H9 (cell line): ENCODE measurements at regions not wholly inside any gene's neighbourhood (a gene's known extent, or its start where the extent isn't known, plus 50 kb on each side); places are given as distances from the start of the nearest gene placed in this dataset.

Source experiments
- DNase-seq: peaks from one replicate; pipeline ENCODE4 v3.0.0-alpha.2; 2017
- H2AFZ ChIP-seq: one replicate; pipeline ENCODE4 v1.6.1; 2013; ENCODE audit warnings: mild to moderate bottlenecking, low read length, control low read depth, moderate library complexity
- H2AK5ac ChIP-seq: 2 replicates; pipeline ENCODE4 v1.6.1; 2013; ENCODE audit warnings: low read length, control low read depth, mixed read lengths; ENCODE audit not compliant: insufficient read length
- H2BK120ac ChIP-seq: one replicate; pipeline ENCODE4 v1.6.1; 2013; ENCODE audit warnings: low read depth, mild to moderate bottlenecking, low read length, control low read depth, inconsistent platforms; ENCODE audit not compliant: poor library complexity, severe bottlenecking
- H2BK12ac ChIP-seq: 2 replicates; pipeline ENCODE4 v1.6.1; 2013; ENCODE audit warnings: low read length, control low read depth, mixed read lengths, low read depth; ENCODE audit not compliant: insufficient read length
- H2BK15ac ChIP-seq: 2 replicates; pipeline ENCODE4 v1.6.1; 2013; ENCODE audit warnings: low read depth, low read length, control low read depth
- H2BK20ac ChIP-seq: one replicate; pipeline ENCODE4 v1.6.1; 2013; ENCODE audit warnings: low read depth, mild to moderate bottlenecking, low read length, control low read depth, inconsistent platforms; ENCODE audit not compliant: poor library complexity, severe bottlenecking
- H2BK5ac ChIP-seq: 2 replicates; pipeline ENCODE4 v1.6.1; 2013; ENCODE audit warnings: low read length, control low read depth, mixed read lengths; ENCODE audit not compliant: insufficient read length
- H3K14ac ChIP-seq: 2 replicates; pipeline ENCODE4 v1.6.1; 2013; ENCODE audit warnings: low read length, control low read depth; ENCODE audit not compliant: insufficient read depth
- H3K18ac ChIP-seq: 2 replicates; pipeline ENCODE4 v1.6.1; 2013; ENCODE audit warnings: low read depth, mild to moderate bottlenecking, mixed read lengths, low read length, control low read depth; ENCODE audit not compliant: insufficient read length
- H3K23ac ChIP-seq: 2 replicates; pipeline ENCODE4 v1.6.1; 2013; ENCODE audit warnings: low read length, control low read depth, mixed read lengths, low read depth; ENCODE audit not compliant: insufficient read length
- H3K23me2 ChIP-seq: 2 replicates; pipeline ENCODE4 v1.6.1; 2013; ENCODE audit warnings: low read depth, mild to moderate bottlenecking, mixed read lengths, low read length, control low read depth; ENCODE audit not compliant: insufficient read length, poor library complexity, severe bottlenecking
- H3K27ac ChIP-seq: 2 replicates; pipeline ENCODE4 v1.5.1; 2013; ENCODE audit warnings: low read length, control low read depth, mixed read lengths, low read depth; ENCODE audit not compliant: insufficient read length
- H3K27me3 ChIP-seq: 2 replicates; pipeline ENCODE4 v1.6.1; 2013; ENCODE audit warnings: low read length, control low read depth, inconsistent platforms; ENCODE audit not compliant: insufficient read depth
- H3K4ac ChIP-seq: 2 replicates; pipeline ENCODE4 v1.6.1; 2013; ENCODE audit warnings: low read depth, mild to moderate bottlenecking, control low read depth, inconsistent platforms, low read length, moderate library complexity
- H3K4me1 ChIP-seq: 2 replicates; pipeline ENCODE4 v1.6.1; 2013; ENCODE audit warnings: low read length, control low read depth, inconsistent platforms; ENCODE audit not compliant: insufficient read depth
- H3K4me2 ChIP-seq: 2 replicates; pipeline ENCODE4 v1.6.1; 2013; ENCODE audit warnings: low read length, control low read depth, mixed read lengths; ENCODE audit not compliant: insufficient read length, insufficient read depth
- H3K56ac ChIP-seq: 2 replicates; pipeline ENCODE4 v1.6.1; 2013; ENCODE audit warnings: low read depth, mild to moderate bottlenecking, mixed read lengths, low read length, control low read depth; ENCODE audit not compliant: insufficient read length
- H3K79me1 ChIP-seq: 2 replicates; pipeline ENCODE4 v1.6.1; 2013; ENCODE audit warnings: low read depth, mild to moderate bottlenecking, moderate library complexity, low read length, control low read depth, inconsistent platforms; ENCODE audit not compliant: insufficient read depth, poor library complexity, severe bottlenecking
- H3K79me2 ChIP-seq: 2 replicates; pipeline ENCODE4 v1.6.1; 2013; ENCODE audit warnings: low read length, control low read depth, inconsistent platforms; ENCODE audit not compliant: insufficient read depth
- H3K9ac ChIP-seq: 2 replicates; pipeline ENCODE4 v1.6.1; 2013; ENCODE audit warnings: low read length, control low read depth, mixed read lengths; ENCODE audit not compliant: insufficient read length; ENCODE audit errors: extremely low read depth
- H3K9me3 ChIP-seq: one replicate; pipeline ENCODE4 v1.6.1; 2013; ENCODE audit warnings: low read depth, low read length, inconsistent platforms; ENCODE audit not compliant: control insufficient read depth
- H3T11ph ChIP-seq: one replicate; pipeline ENCODE4 v1.6.1; 2013; ENCODE audit warnings: mild to moderate bottlenecking, low read length, control low read depth, inconsistent platforms
- H4K20me1 ChIP-seq: one replicate; pipeline ENCODE4 v1.6.1; 2013; ENCODE audit not compliant: control insufficient read depth, insufficient read length, insufficient read depth
- H4K5ac ChIP-seq: 2 replicates; pipeline ENCODE4 v1.6.1; 2013; ENCODE audit warnings: low read depth, mild to moderate bottlenecking, mixed read lengths, low read length, control low read depth; ENCODE audit not compliant: insufficient read length
- H4K8ac ChIP-seq: replicated peaks from 2 replicates; pipeline ENCODE4 v1.6.1; 2013; ENCODE audit warnings: low read length, control low read depth, mixed read lengths, low read depth; ENCODE audit not compliant: insufficient read length
- H4K91ac ChIP-seq: 2 replicates; pipeline ENCODE4 v1.6.1; 2013; ENCODE audit warnings: low read depth, mild to moderate bottlenecking, moderate library complexity, mixed read lengths, low read length, control low read depth; ENCODE audit not compliant: insufficient read length
- H3K27ac Mint-ChIP-seq, 3 experiments: 2 replicates in 2 of 3; 3 replicates in 1 of 3; pipeline ENCODE4 v1.8.0; 2020 to 2021; ENCODE audit warnings: mixed read lengths in 3 of 3, mild to moderate bottlenecking in 1 of 3, moderate library complexity in 1 of 3
- H3K27me3 Mint-ChIP-seq: 2 replicates; pipeline ENCODE4 v1.8.0; 2021; ENCODE audit warnings: low read depth, mild to moderate bottlenecking, moderate library complexity, mixed read lengths
- H3K36me3 Mint-ChIP-seq, 3 experiments: 2 replicates in 2 of 3; 3 replicates in 1 of 3; pipeline ENCODE4 v1.8.0; 2020 to 2021; ENCODE audit warnings: low read depth in 3 of 3, mixed read lengths in 3 of 3; ENCODE audit not compliant: insufficient read depth in 1 of 3
- H3K4me1 Mint-ChIP-seq, 2 experiments: 2 replicates each; pipeline ENCODE4 v1.8.0; 2020; ENCODE audit warnings: mixed read lengths in 2 of 2
- H3K4me3 Mint-ChIP-seq, 2 experiments: 2 replicates in 1 of 2; 3 replicates in 1 of 2; pipeline ENCODE4 v1.8.0; 2020 to 2021; ENCODE audit warnings: mild to moderate bottlenecking in 2 of 2, mixed read lengths in 2 of 2, moderate library complexity in 1 of 2
- H3K9me3 Mint-ChIP-seq, 2 experiments: 2 replicates in 1 of 2; 3 replicates in 1 of 2; pipeline ENCODE4 v1.8.0; 2020; ENCODE audit warnings: mild to moderate bottlenecking in 2 of 2, mixed read lengths in 2 of 2, moderate library complexity in 1 of 2
- CTCF ChIP-seq: fragments of 200-600 bp; sonication (generic); conservative IDR thresholded peaks from 3 replicates; pipeline ENCODE4 v1.8.0; 2021; ENCODE audit warnings: antibody characterized with exemption, mild to moderate bottlenecking
- WGBS: extraction: QIAGEN DNeasy Blood & Tissue Kit; methylation state at CpG from one replicate; pipeline ENCODE4 v1.1.7; 2013; ENCODE audit warnings: missing lambda C conversion rate, low lambda C conversion rate, mixed read lengths; ENCODE audit not compliant: insufficient read length; ENCODE audit errors: extremely low coverage; 5-methylcytosine and 5-hydroxymethylcytosine counted together

DNA sequence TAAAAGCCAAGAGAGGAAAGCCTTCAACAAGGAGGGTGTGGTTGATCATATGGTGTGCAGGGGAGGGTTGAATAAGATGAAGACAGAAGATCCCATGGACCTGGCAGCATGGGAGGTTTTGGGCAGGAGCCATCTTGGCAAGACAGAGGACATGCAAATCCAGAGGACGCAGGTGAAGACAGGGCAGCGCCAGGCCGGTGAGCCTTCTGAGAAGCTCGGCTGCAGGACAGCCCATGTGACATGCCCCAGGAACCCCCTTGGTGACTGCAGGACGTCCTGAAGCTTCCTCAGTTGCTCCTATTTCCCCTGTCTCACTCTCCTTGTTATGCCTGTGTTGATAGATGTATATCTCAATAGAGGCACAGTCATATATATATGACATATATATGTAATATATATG lies 159.4 kb downstream of the GADD45G start:
- WGBS, result no CpG with 5 or more reads among the region's 5 CpGs
- H3K27ac Mint-ChIP-seq, result no peak overlapping the region

More for the DNA sequence above, 159.4 kb downstream of the GADD45G start:
- no peak for DNase-seq
- Mint-ChIP-seq H3K9me3 (no peaks in the 10 kb centered on the region; a peak in 1 of 5 replicates), H3K27me3 (peaks cover 11% of the 10 kb centered on the region), H3K4me1 (no peaks in the 10 kb centered on the region), H3K4me3 (no peak overlapping the region), H3K36me3 (no peaks in the 10 kb centered on the region; a peak in 1 of 7 replicates)
- no peak overlapping the region for H3K56ac ChIP-seq
- TF ChIP-seq CTCF, result no peak
- no peaks in the 10 kb centered on the region for H3K4me1 ChIP-seq
- H2BK120ac ChIP-seq, result no peak overlapping the region
- no peak overlapping the region for H2AK5ac ChIP-seq
- no peak overlapping the region for H4K5ac ChIP-seq
- no peaks in the 10 kb centered on the region for H4K20me1 ChIP-seq
- no peak overlapping the region for H3K9ac ChIP-seq
- H2BK12ac ChIP-seq, result no peak overlapping the region
- H2BK5ac ChIP-seq, result no peak overlapping the region
- H3K27ac ChIP-seq, result no peak overlapping the region
- H3K4me2 ChIP-seq, result no peak overlapping the region
- no peak overlapping the region for H3K4ac ChIP-seq
- no peak overlapping the region for H3K23ac ChIP-seq
- H2BK20ac ChIP-seq, result no peak overlapping the region
- H3K79me2 ChIP-seq, result no peaks in the 10 kb centered on the region
- H3K27me3 ChIP-seq, result no peaks in the 10 kb centered on the region
- no peak overlapping the region for H4K8ac ChIP-seq
- no peak overlapping the region for H3K14ac ChIP-seq
- no peaks in the 10 kb centered on the region for H3K9me3 ChIP-seq
- no peak overlapping the region for H4K91ac ChIP-seq
- no peak overlapping the region for H3K18ac ChIP-seq
- H3K79me1 ChIP-seq, result no peaks in the 10 kb centered on the region
- H3T11ph ChIP-seq, result no peak overlapping the region
- H3K23me2 ChIP-seq, result no peaks in the 10 kb centered on the region
- H2AFZ ChIP-seq, result no peak overlapping the region
- H2BK15ac ChIP-seq, result no peak overlapping the region
